ENCODE measurements at regions not wholly inside any gene's neighbourhood (a gene's known extent, or its start where the extent isn't known, plus 50 kb on each side); places are given as distances from the start of the nearest gene placed in this dataset.
"Not testable (repeated sequence)": the region's sequence is repeated elsewhere in the genome, so short reads cannot be mapped to it uniquely, and the experiment has no call there.

DNA sequence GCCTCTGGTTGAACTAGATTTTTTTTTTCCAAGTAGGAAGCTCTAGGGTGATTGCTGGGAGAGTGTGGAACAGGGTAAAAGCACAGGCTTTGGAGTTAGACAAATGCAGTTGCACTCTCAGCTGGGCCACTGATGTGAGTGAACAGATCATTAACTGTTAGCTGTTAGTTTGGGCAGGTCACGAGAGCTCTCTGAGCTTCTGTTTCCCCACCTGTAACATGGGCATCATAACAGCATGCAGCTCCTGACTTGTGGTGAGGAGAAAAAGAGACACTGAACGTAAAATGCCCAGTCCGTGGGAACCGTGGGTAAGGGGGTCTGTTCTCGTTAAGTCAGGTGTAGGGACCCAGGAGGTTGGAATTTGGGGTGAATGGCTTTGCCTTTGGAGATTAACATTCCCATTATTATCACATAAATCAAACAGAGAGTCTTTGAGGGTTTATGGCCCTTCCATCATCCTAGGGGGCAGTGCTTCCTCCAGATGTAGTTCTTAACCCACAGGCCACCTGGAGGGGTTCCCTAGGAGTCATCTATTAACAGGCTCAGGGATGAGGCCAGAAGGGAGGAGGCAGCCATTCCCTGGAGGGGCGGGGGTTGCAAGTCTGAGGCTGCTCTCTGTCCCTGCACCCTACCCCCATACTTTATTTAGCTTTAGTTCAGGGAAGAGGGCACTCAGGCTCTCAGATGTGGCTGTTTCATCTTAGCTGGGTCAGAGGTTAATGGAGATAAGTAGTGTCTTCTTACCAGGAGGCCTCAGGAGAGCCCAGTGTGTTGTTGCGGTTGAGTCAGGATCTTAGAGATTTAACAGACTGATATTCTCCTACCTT, 135.2 kb downstream of the DACT1 start:
- no peak for ATAC-seq
- no peak for DNase-seq
- no peak overlapping the region for H3K27ac Mint-ChIP-seq
- H3K36me3 Mint-ChIP-seq: no peaks in the 10 kb centered on the region
- H3K9me3 Mint-ChIP-seq (ENCODE audit: low read depth): no peaks in the 10 kb centered on the region
- no peak overlapping the region for H3K4me3 Mint-ChIP-seq
- CTCF ChIA-PET: no interaction called here
- H3K4me1 Mint-ChIP-seq: no peaks in the 10 kb centered on the region
- peaks cover 5% of the 10 kb centered on the region for H3K27me3 Mint-ChIP-seq

DNA sequence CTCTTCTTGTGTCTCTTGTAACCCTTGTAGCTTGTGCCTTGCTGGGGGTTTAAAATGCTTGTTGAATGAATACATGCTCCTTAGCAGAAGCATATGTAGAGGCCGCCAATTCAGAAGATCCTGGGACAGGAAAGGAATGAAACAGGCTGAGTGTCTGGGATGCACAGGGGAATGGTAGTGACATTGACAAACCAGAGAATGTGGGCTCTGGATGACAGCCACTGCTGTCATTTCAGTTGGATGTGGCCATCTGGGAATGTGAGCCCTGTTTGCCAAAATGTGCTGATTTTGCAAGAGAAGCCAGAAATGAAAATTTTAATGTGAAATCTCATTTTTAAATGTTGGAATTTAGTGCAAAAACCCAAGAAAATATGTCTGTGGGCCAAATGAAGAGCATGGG, 136.8 kb downstream of the DACT1 start:
- Mint-ChIP-seq H3K4me3 (no peak overlapping the region), H3K27me3 (peaks cover 7% of the 10 kb centered on the region), H3K36me3 (no peaks in the 10 kb centered on the region), H3K9me3 (ENCODE audit: low read depth) (no peaks in the 10 kb centered on the region), H3K4me1 (no peaks in the 10 kb centered on the region), H3K27ac (no peak overlapping the region)
- CTCF ChIA-PET: no interaction called here
- ATAC-seq: no peak
- no peak for DNase-seq

DNA sequence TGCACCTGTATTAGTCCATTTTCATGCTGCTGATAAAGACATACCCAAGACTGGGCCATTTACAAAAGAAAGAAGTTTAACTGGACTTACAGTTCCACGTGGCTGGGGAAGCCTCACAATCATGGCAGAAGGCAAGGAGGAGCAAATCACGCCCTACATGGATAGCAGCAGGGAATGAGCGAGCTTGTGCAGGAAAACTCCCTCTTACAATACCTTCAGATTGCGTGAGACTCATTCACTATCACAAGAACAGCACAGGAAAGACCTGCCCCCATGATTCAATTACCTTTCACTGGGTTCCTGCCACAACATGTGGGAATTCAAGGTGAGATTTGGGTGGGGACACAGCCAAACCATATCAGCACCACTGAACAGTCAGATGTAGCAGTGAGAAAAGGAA, 137.4 kb downstream of the DACT1 start:
- ATAC-seq; H3K27ac Mint-ChIP-seq; H3K4me3 Mint-ChIP-seq; H3K9me3 Mint-ChIP-seq (ENCODE audit: low read depth); CTCF ChIA-PET; DNase-seq; H3K36me3 Mint-ChIP-seq; H3K27me3 Mint-ChIP-seq; H3K4me1 Mint-ChIP-seq: not testable (repeated sequence)

DNA sequence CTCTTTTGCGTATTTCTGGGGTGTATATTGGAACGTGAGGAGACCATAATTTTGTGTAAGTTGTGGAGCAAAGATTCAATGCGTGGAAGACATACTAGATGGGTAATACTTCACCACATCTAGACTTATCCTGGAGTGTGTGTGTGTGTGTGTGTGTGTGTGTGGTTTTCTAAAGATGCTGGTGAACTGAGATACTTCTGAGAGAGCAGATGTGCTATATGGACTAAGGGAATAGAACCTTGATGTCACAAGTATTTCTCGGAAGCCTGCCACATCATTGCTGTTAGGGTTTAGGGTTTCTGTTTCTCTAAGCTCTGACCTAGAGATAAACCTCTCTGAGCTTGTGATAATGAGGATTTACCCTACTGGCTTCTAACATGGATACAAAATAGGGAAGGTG, 138.8 kb downstream of the DACT1 start:
- Mint-ChIP-seq H3K36me3 (no peaks in the 10 kb centered on the region), H3K27me3 (peaks cover 6% of the 10 kb centered on the region), H3K4me1 (no peaks in the 10 kb centered on the region), H3K9me3 (ENCODE audit: low read depth) (no peaks in the 10 kb centered on the region), H3K4me3 (no peak overlapping the region), H3K27ac (no peak overlapping the region)
- DNase-seq: no peak
- CTCF ChIA-PET: no interaction called here
- no peak for ATAC-seq

DNA sequence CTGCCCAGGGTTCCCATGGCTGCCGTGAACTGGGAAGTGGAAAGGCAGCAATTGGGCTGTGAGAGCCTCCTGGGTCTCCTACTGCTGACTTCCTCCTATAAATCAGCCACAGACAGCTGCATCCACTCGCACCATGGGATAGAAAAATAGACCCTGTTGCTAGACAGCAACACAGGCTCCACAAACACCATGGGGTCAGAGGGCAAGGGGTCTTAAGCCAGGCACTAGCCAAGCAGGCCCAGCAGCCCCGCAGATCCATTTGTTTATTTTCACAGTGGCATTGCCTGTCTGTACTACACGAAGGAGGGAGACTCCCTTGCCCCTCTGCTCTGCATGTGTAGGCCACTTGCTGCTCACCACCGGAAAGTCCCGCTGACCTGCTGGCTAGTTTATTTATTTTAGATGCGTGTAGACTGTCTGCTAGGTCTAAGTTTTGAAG, 139.8 kb downstream of the DACT1 start:
- ATAC-seq: no peak
- DNase-seq: no peak
- H3K4me3 Mint-ChIP-seq: no peak overlapping the region
- no peak overlapping the region for H3K27ac Mint-ChIP-seq
- peaks cover 6% of the 10 kb centered on the region for H3K27me3 Mint-ChIP-seq
- no peaks in the 10 kb centered on the region for H3K4me1 Mint-ChIP-seq
- no peaks in the 10 kb centered on the region for H3K36me3 Mint-ChIP-seq
- CTCF ChIA-PET: no interaction called here
- no peaks in the 10 kb centered on the region for H3K9me3 Mint-ChIP-seq (ENCODE audit: low read depth)

DNA sequence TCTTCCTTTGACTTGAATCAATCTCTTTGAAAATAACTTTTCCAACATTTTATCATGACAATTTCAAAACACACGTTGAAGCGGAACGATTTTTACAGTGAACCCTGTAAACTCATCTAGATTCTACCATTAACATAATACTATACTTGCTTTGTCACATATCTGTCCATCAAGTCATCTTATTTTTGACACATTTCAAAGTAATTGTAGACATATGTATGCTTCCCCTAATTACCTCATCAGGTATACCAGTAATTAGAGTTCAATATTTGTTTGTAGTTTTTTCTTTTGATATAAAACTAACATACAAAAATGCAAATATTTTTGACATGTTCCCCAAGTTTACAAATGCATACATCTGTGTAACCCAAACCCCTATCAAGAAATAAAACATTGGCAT, 140.4 kb downstream of the DACT1 start:
- no peaks in the 10 kb centered on the region for H3K36me3 Mint-ChIP-seq
- H3K4me1 Mint-ChIP-seq: no peaks in the 10 kb centered on the region
- CTCF ChIA-PET: no interaction called here
- H3K9me3 Mint-ChIP-seq (ENCODE audit: low read depth): no peaks in the 10 kb centered on the region
- DNase-seq: no peak
- no peak for ATAC-seq
- H3K27ac Mint-ChIP-seq: no peak overlapping the region
- H3K27me3 Mint-ChIP-seq: peaks cover 6% of the 10 kb centered on the region
- H3K4me3 Mint-ChIP-seq: no peak overlapping the region

DNA sequence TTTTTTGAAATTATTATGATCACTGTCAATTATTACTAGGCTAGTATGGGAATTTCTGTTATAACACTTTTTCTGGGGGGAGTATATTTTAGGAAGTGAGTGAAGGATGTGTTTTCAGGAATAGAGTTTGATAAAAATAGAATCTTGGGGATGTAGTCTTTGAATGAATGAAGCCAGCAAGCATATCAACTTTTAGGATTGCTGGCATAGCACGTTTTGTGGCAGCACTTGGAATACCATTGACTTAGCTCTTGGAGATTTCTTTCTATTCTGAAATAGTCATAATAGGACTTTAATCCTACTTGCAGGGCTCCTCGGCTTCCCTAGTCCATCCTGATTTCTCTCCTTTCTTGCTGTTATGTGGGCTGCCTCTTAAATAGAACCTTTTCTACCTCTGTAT, 141.6 kb downstream of the DACT1 start:
- CTCF ChIA-PET: no interaction called here
- H3K4me1 Mint-ChIP-seq: no peaks in the 10 kb centered on the region
- H3K27ac Mint-ChIP-seq: no peak overlapping the region
- DNase-seq (no peak), ATAC-seq (no peak)
- H3K4me3 Mint-ChIP-seq: no peak overlapping the region
- peaks cover 6% of the 10 kb centered on the region for H3K27me3 Mint-ChIP-seq
- H3K9me3 Mint-ChIP-seq (ENCODE audit: low read depth): no peaks in the 10 kb centered on the region
- no peaks in the 10 kb centered on the region for H3K36me3 Mint-ChIP-seq

DNA sequence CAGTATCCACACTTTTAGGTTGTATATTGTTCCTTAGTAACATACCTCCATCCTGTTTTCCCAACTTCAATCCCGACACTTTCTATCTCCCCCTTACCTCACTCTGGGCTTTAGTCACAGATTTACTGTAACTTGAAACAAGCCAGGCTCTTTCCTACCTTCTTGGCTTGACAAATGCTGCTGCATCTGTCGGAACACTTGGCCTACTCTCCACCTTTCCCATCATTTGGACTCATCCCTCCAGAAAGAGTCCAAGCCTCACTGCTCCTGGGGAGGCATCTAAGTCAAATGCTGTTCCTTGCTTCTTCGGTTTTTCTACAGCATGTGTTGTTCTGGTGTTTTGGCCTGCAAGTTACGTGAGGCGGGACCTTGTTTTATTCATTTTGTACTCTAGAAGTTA, 142.4 kb downstream of the DACT1 start:
- H3K27ac Mint-ChIP-seq: no peak overlapping the region
- no peaks in the 10 kb centered on the region for H3K9me3 Mint-ChIP-seq (ENCODE audit: low read depth)
- no peak overlapping the region for H3K4me3 Mint-ChIP-seq
- CTCF ChIA-PET: no interaction called here
- no peaks in the 10 kb centered on the region for H3K36me3 Mint-ChIP-seq
- peaks cover 6% of the 10 kb centered on the region for H3K27me3 Mint-ChIP-seq
- no peaks in the 10 kb centered on the region for H3K4me1 Mint-ChIP-seq
- DNase-seq (no peak), ATAC-seq (no peak)

DNA sequence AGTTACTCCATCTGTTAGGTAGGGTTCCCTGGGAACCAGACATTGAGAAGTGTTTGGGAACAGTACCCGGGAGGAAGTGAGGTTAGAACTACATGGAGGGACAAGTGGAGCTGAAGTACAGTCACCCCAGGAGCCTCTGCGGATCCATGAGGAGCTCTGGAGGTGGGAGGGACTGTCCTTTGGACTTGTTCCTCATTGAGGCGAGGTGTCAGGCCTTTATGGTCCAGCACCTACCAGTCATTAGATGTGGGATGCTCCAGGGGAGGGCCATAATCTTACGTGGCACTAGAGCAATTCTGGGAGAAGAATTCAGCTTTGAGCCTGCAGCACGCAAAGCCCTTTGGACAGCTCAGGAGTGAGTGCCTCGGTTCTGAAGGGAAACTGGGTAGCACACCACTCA, 142.8 kb downstream of the DACT1 start:
- CTCF ChIA-PET: no interaction called here
- no peak overlapping the region for H3K4me3 Mint-ChIP-seq

DNA sequence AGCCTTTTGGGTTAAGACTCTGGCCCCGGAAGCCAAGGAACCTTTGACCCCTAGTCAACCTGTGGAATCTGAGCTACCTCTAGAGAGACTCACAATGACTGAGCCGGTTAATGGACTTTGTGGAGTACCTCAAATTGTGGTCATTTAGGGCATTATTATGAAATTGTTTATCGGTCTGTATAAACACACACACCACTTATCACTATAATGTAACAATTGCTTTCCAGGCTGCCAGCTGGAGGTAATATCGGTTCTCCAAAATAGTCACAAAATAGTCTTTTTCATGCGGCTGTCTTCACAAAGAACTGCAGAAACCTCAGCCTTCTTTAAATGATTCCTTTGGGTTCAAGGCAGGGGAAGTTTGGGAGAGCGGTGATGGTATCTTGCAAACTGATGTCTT, 144.2 kb downstream of the DACT1 start:
- H3K4me1 Mint-ChIP-seq: no peaks in the 10 kb centered on the region
- H3K36me3 Mint-ChIP-seq: no peaks in the 10 kb centered on the region
- H3K9me3 Mint-ChIP-seq (ENCODE audit: low read depth): no peaks in the 10 kb centered on the region
- no peak for ATAC-seq
- CTCF ChIA-PET: no interaction called here
- no peak for DNase-seq
- no peak overlapping the region for H3K27ac Mint-ChIP-seq
- H3K4me3 Mint-ChIP-seq: no peak overlapping the region
- peaks cover 6% of the 10 kb centered on the region for H3K27me3 Mint-ChIP-seq

More for the DNA sequence above, 142.8 kb downstream of the DACT1 start:
- ATAC-seq (no peak), DNase-seq (no peak)
- Mint-ChIP-seq H3K4me1 (no peaks in the 10 kb centered on the region), H3K27me3 (peaks cover 6% of the 10 kb centered on the region), H3K27ac (no peak overlapping the region), H3K9me3 (ENCODE audit: low read depth) (no peaks in the 10 kb centered on the region), H3K36me3 (no peaks in the 10 kb centered on the region)

DNA sequence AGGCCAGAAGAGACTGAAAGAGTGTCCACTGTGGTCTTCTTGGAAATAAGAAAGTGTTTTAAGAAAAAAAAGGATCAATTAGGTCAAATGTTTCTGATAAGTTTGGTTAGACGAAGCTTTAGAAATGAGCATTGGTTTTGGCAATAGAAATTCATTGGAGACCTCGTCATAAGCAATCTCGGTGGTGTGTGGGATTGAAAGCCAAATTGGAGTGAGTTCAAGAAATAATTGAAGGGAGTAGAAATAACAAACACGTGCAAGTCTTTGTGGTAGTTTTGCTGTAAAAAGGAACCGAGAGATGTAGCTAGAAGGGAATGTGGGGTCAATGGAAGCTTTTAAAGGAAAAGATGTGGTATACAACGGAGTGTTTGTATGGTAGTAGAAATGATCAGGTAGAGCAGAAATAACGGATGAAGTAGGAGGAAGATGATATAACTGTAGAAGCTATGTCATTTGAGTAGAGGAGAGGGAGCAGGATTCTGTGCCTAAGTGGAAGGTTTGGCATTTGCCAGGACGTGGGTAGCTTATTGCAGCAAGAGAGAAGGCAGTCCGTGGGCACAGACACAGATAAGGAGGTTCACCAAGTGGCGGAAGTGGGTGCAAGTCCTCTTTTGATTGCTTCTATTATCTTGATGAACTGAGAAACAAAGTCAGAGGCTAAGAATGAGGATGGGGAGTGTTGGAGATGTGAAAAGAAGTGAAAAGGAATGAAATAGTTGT, 146.2 kb downstream of the DACT1 start:
- CTCF ChIA-PET: no interaction called here
- no peak for DNase-seq
- ATAC-seq: no peak
- Mint-ChIP-seq H3K9me3 (ENCODE audit: low read depth) (no peaks in the 10 kb centered on the region), H3K36me3 (no peaks in the 10 kb centered on the region), H3K27me3 (peaks cover 4% of the 10 kb centered on the region), H3K27ac (no peak overlapping the region), H3K4me3 (no peak overlapping the region), H3K4me1 (no peaks in the 10 kb centered on the region)

DNA sequence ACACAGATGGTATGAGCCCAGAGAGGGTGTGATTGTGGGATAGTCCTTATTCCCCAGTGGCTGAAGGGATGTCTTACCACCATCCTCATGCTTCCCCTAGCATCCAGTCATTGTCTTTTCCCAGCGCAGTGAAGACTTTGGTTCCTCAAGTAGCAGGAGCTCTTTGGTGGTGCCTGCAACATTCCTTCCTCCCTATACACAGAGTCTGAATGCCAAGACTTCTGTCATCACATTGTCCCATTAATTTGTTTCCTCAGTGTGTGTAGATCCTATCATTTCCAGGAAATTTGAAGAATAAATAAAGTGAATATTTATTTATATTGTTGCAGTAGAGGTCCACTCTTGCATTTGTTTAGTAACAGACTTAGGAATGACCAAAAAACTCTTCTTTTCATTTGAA, 147.2 kb downstream of the DACT1 start:
- no peak overlapping the region for H3K27ac Mint-ChIP-seq
- no peaks in the 10 kb centered on the region for H3K36me3 Mint-ChIP-seq
- H3K4me1 Mint-ChIP-seq: no peaks in the 10 kb centered on the region
- ATAC-seq: no peak
- no peak overlapping the region for H3K4me3 Mint-ChIP-seq
- no peaks in the 10 kb centered on the region for H3K9me3 Mint-ChIP-seq (ENCODE audit: low read depth)
- CTCF ChIA-PET: no interaction called here
- DNase-seq: no peak
- H3K27me3 Mint-ChIP-seq: peaks cover 7% of the 10 kb centered on the region

DNA sequence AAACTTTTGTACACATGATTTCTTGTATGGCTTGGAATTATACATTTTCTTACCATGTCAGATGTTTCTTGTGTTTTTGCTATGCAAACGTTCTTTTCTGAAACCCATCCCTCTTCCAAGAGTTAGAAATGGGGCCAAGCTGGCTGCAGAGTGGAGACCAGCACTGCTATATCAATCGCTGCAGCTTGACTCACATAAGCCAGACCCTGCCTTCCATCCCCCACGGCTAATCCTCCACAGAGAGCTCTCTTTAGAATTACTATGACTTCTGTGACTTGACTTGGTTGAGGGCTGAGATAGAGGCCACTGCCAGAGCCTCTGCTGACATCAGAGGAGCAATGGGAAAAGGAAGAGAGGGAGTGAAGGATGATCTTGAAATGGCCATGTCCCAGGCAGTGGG, 147.9 kb downstream of the DACT1 start:
- Mint-ChIP-seq H3K27ac (no peak overlapping the region), H3K9me3 (ENCODE audit: low read depth) (no peaks in the 10 kb centered on the region)

DNA sequence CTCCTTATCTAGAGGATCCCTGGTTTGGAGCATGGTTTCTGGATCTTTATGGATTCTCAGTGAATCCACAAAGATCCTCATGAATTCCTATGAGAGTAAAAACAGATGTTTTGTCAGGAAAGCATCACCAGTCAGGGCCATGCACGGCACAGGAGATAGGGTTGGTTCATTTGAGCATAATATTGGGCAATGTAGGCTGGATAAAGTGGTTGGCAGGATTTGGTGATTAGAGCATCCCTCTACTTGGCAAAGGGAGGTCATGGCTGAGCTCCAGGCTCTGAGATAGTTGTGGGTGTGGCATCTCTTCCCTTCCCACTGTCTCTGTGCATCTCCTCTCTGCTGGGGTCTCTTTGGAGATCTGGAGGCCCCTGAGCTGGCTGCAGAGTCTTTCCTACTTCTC, 149.8 kb downstream of the DACT1 start:
- CTCF ChIA-PET: no interaction called here
- Mint-ChIP-seq H3K9me3 (ENCODE audit: low read depth) (no peaks in the 10 kb centered on the region), H3K4me3 (no peak overlapping the region), H3K27ac (no peak overlapping the region), H3K27me3 (peaks cover 3% of the 10 kb centered on the region), H3K4me1 (no peaks in the 10 kb centered on the region), H3K36me3 (no peaks in the 10 kb centered on the region)
- ATAC-seq (no peak), DNase-seq (no peak)

More for the DNA sequence above, 147.9 kb downstream of the DACT1 start:
- Mint-ChIP-seq H3K27me3 (peaks cover 3% of the 10 kb centered on the region), H3K36me3 (no peaks in the 10 kb centered on the region), H3K4me1 (no peaks in the 10 kb centered on the region), H3K4me3 (no peak overlapping the region)
- DNase-seq: no peak
- no peak for ATAC-seq
- CTCF ChIA-PET: no interaction called here

Measured in activated CD8-positive, alpha-beta memory T cell treated with anti-CD3 and anti-CD28 coated beads, Interleukin-2, amount 10 ng/mL, durations not matched to agents 7 days and 5 days (primary cell).